Muscle layer of colon (tissue), 2 donors: ENCODE measurements at regions not wholly inside any gene's neighbourhood (a gene's known extent, or its start where the extent isn't known, plus 50 kb on each side); places are given as distances from the start of the nearest gene placed in this dataset.
"Not testable (repeated sequence)": the region's sequence is repeated elsewhere in the genome, so short reads cannot be mapped to it uniquely, and the experiment has no call there.

ENCODE experiments used
- H3K27ac ChIP-seq: one replicate; pipeline ENCODE4 v1.7.0; 2013; ENCODE audit warnings: low read depth, mild to moderate bottlenecking, low read length, moderate library complexity
- H3K27me3 ChIP-seq, 2 donors: one replicate each; pipeline ENCODE4 v1.7.0; 2013; ENCODE audit warnings: low read length in 2 of 2, mild to moderate bottlenecking in 2 of 2; ENCODE audit not compliant: insufficient read depth in 2 of 2, control insufficient read depth in 1 of 2
- H3K36me3 ChIP-seq: one replicate; pipeline ENCODE4 v1.7.0; 2013; ENCODE audit warnings: mild to moderate bottlenecking, low read length; ENCODE audit not compliant: insufficient read depth
- H3K4me1 ChIP-seq: one replicate; pipeline ENCODE4 v1.7.0; 2013; ENCODE audit warnings: mild to moderate bottlenecking, low read length; ENCODE audit not compliant: insufficient read depth
- H3K4me3 ChIP-seq, 2 donors: one replicate each; pipeline ENCODE4 v1.7.0; 2013; ENCODE audit warnings: low read length in 2 of 2, low read depth in 1 of 2, mild to moderate bottlenecking in 1 of 2, moderate library complexity in 1 of 2
- H3K9ac ChIP-seq: one replicate; pipeline ENCODE4 v1.7.0; 2013; ENCODE audit warnings: low read length
- H3K9me3 ChIP-seq: one replicate; pipeline ENCODE4 v1.7.0; 2013; ENCODE audit warnings: mild to moderate bottlenecking, low read length
- donor health status: abdominal sarcoma.
- donor health status: Adenocarcinoma of cecum.

DNA sequence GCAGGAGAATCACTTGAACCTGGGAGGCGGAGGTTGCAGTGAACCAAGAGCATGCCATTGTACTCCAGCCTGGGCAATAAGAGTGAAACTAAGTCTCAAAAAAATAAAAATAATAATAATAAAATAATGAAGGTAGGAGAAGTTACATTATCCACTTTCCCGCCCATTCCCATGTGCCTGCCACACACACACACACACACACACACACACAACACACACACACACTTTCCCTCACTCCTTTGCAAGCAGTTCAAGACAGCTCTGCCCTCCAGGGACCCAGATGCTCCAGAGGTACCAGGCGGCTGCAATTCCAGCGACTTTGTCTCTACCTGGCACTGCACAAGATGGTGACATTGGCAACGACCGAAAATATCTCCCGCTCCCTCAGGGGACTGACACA is 224.8 kb upstream of the JARID2 start:
- Histone ChIP-seq H3K9ac (no peak overlapping the region), H3K9me3 (no peaks in the 10 kb centered on the region), H3K27me3 (no peaks in the 10 kb centered on the region), H3K36me3 (no peaks in the 10 kb centered on the region), H3K4me1 (no peaks in the 10 kb centered on the region), H3K4me3 (no peak overlapping the region), H3K27ac (no peak overlapping the region)

DNA sequence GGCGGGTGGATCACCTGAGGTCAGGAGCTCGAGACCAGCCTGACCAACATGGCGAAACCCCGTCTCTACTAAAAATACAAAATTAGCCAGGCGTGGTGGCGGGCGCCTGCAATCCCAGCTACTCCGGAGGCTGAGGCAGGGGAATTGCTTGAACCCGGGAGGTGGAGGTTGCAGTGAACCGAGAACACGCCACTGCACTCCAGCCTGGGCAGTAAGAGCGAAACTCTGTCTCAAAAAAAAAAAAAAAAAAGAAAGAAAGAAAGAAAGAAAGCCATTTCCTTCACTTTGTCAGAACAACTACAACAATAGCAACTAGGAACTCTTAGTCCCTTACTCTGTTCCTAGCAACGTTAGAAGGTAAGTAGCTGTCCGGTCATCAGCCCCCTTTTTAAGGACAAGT is 222.9 kb upstream of the JARID2 start:
- not testable (repeated sequence) for H3K4me3 ChIP-seq, H3K27ac ChIP-seq, H3K36me3 ChIP-seq, H3K4me1 ChIP-seq, H3K27me3 ChIP-seq, H3K9ac ChIP-seq, H3K9me3 ChIP-seq

GRCh38 chr6:15023448-15023847 is 222.4 kb upstream of the JARID2 start:
- H3K4me3 ChIP-seq = no peak overlapping the region
- no peaks in the 10 kb centered on the region for H3K36me3 ChIP-seq
- no peak overlapping the region for H3K27ac ChIP-seq
- H3K9me3 ChIP-seq = no peaks in the 10 kb centered on the region
- no peak overlapping the region for H3K9ac ChIP-seq
- H3K27me3 ChIP-seq = no peaks in the 10 kb centered on the region
- H3K4me1 ChIP-seq = no peaks in the 10 kb centered on the region

- Histone ChIP-seq H3K9ac (no peak overlapping the region), H3K27me3 (no peaks in the 10 kb centered on the region), H3K4me3 (no peak overlapping the region), H3K4me1 (no peaks in the 10 kb centered on the region), H3K27ac (no peak overlapping the region), H3K36me3 (no peaks in the 10 kb centered on the region), H3K9me3 (no peaks in the 10 kb centered on the region)
Measured at GRCh38 chr6:15025446-15025845, 220.4 kb upstream of the JARID2 start.

DNA sequence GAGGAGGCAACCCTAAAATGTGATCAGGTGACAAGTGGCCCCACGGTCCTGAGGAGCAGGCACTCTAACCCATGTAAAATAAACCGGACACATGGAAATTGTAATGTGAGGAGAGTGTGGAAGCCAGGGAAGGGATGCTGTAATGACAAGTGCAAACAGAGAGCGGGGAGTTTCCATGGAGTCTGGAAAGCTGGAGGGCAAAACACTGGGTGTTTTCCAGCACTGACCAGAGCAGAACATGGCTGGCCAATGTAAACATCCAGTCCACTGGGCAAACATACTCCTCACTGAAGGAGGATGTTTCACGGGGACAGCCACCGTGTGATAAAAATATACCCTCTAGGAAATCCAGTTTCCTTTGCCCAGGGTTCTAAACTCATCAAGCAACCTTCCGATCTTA is 219.0 kb upstream of the JARID2 start:
- Histone ChIP-seq H3K9ac (no peak overlapping the region), H3K27ac (no peak overlapping the region), H3K4me1 (no peaks in the 10 kb centered on the region), H3K4me3 (no peak overlapping the region), H3K36me3 (no peaks in the 10 kb centered on the region), H3K9me3 (no peaks in the 10 kb centered on the region), H3K27me3 (no peaks in the 10 kb centered on the region)

DNA sequence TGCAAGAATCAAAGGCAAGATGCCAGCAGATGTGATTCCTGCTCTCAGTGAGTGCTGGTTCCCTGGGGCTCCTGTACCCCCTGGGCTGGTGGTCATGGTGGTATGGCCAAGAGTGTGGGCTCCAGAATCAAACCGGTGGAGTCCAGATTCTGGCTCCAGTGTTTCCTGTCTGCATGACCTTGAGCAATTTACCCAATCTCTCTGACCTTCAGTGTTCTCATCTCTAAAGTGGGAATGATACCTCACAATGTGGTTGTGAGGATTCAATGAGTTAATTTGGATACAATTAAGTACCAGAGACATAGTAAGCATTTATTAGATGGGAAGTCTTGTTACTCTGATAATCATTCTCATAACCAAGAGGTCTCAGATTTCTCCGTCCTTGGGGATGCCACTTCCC is 218.4 kb upstream of the JARID2 start:
- Histone ChIP-seq H3K4me1 (no peaks in the 10 kb centered on the region), H3K4me3 (no peak overlapping the region), H3K27me3 (no peaks in the 10 kb centered on the region), H3K9ac (no peak overlapping the region), H3K9me3 (no peaks in the 10 kb centered on the region), H3K27ac (no peak overlapping the region), H3K36me3 (no peaks in the 10 kb centered on the region)

GRCh38 chr6:15032015-15032414 is 213.9 kb upstream of the JARID2 start:
- no peak overlapping the region for H3K9ac ChIP-seq
- no peaks in the 10 kb centered on the region for H3K9me3 ChIP-seq
- H3K36me3 ChIP-seq = no peaks in the 10 kb centered on the region
- H3K27ac ChIP-seq = no peak overlapping the region
- no peaks in the 10 kb centered on the region for H3K4me1 ChIP-seq
- H3K27me3 ChIP-seq = no peaks in the 10 kb centered on the region
- no peak overlapping the region for H3K4me3 ChIP-seq

DNA sequence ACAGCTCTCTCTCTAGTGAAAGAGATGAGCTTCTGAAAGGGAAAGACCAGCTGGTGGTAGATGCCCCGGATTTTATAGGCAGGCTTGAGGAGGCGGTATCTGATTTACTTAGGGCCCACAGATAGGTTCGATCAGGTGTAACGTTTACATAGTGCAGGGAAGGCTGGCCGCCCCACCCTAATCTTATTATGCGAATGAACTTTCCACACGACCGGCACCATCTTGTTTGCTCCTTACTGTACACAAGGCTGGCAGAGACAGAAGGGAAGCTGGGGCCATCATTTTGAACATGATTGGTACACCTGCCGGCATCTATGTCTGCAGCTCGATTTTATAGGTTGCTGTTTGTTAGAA is 212.0 kb upstream of the JARID2 start:
- Histone ChIP-seq H3K36me3 (no peaks in the 10 kb centered on the region), H3K27me3 (no peaks in the 10 kb centered on the region), H3K4me1 (no peaks in the 10 kb centered on the region), H3K9ac (no peak overlapping the region), H3K4me3 (no peak overlapping the region), H3K9me3 (no peaks in the 10 kb centered on the region), H3K27ac (no peak overlapping the region)

- Histone ChIP-seq H3K27ac (no peak overlapping the region), H3K4me3 (no peak overlapping the region), H3K9ac (no peak overlapping the region), H3K9me3 (no peaks in the 10 kb centered on the region), H3K36me3 (no peaks in the 10 kb centered on the region), H3K27me3 (no peaks in the 10 kb centered on the region), H3K4me1 (no peaks in the 10 kb centered on the region)
Measured at GRCh38 chr6:15036690-15037245, 209.1 kb upstream of the JARID2 start.

DNA sequence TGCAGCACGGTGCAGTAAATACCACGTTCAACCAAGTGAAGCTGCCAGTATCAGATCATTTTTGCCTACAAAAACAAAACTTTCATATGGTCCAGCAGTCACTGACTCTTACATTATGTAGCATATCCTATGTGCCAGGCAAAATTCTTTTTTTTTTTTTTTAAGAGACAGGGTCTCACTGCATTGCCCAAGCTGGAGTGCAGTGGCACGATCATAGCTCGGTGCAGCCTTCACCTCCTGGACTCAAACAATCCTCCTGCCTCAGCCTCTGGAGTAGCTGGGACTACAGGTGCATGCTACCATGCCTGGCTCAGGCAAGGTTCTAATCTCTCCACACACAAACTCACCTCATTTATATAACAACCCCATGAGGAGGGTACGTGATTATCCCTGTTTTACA is 208.6 kb upstream of the JARID2 start:
- no peaks in the 10 kb centered on the region for H3K36me3 ChIP-seq
- H3K9ac ChIP-seq = no peak overlapping the region
- H3K27ac ChIP-seq = no peak overlapping the region
- no peak overlapping the region for H3K4me3 ChIP-seq
- H3K4me1 ChIP-seq = no peaks in the 10 kb centered on the region
- no peaks in the 10 kb centered on the region for H3K9me3 ChIP-seq
- no peaks in the 10 kb centered on the region for H3K27me3 ChIP-seq

DNA sequence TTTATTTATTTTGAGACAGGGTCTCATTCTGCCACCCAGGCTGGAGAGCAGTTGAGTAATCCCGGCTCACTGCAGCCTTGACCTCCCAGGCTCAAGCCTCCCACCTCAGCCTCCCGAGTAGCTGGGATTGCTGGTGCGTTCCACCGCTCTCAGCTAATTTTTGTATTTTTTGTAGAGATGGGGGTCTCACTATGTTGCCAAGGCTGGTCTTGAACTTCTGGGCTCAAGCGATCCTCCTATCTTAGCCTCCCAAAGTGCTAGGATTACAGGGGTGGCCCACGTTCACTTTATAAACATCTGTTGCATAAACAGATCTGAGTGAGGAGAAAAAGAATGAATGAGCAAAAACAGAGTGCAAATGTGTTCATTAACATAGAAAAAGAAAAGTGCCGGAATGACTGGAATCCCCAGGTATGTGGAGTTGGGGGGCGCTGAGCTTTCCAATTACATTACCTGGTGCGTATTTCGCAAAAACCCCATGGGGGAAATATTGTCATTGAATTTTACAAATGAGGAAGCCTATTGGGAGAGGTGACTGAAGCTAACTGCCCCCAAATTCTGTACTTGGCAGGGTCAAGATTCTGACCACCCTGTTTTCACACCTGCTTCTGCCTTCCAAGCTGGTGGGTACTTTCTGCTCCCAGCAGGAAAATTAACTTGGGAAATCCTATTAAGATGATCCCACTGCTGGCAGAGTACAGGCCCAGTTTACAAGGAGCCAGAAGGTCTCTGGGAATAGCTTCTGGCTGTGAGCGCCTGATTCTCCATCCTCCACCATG is 207.7 kb upstream of the JARID2 start:
- Histone ChIP-seq H3K36me3 (no peaks in the 10 kb centered on the region), H3K4me1 (no peaks in the 10 kb centered on the region), H3K9me3 (no peaks in the 10 kb centered on the region), H3K27ac (no peak overlapping the region), H3K4me3 (no peak overlapping the region), H3K9ac (no peak overlapping the region), H3K27me3 (no peaks in the 10 kb centered on the region)

DNA sequence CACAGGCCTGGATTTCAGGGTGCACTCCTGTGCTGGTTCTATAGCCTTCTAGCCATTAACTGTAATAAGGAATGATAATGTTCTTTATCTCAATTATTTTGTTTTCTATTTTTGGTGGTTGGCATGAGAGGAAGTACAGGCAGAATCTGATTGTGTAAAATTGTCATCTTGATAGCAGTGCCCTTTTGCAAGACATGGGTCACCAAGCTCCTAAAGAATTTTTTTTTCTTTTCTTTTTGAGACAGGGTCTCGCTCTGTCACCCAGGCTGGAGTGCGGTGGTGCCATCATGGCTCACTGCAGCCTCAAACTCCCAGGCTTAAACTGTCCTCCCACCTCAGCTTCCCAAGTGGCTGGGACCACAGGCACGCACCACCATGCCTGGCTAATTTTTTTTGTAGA is 206.7 kb upstream of the JARID2 start:
- Histone ChIP-seq H3K9ac (no peak overlapping the region), H3K27ac (no peak overlapping the region), H3K9me3 (no peaks in the 10 kb centered on the region), H3K27me3 (no peaks in the 10 kb centered on the region), H3K4me1 (no peaks in the 10 kb centered on the region), H3K4me3 (no peak overlapping the region), H3K36me3 (no peaks in the 10 kb centered on the region)
